ENCODE measurements at regions not wholly inside any gene's neighbourhood (a gene's known extent, or its start where the extent isn't known, plus 50 kb on each side); places are given as distances from the start of the nearest gene placed in this dataset.

GRCh38 chr10:34956756-34957155 is 133.4 kb downstream of the CUL2 start:
- TF ChIP-seq CTCF (IDR thresholded peaks at IDR 0.05) = no peak
- TF ChIP-seq POLR2A (IDR thresholded peaks at IDR 0.05) = no peak
